Mammary epithelial cell (primary cell): ENCODE measurements at regions not wholly inside any gene's neighbourhood (a gene's known extent, or its start where the extent isn't known, plus 50 kb on each side); places are given as distances from the start of the nearest gene placed in this dataset.

Source experiments
- CTCF ChIP-seq, 2 donors: IDR thresholded peaks in 1 of 2; conservative IDR thresholded peaks in 1 of 2; 2 replicates each; pipeline ENCODE4 v1.5.1; 2011 to 2012; ENCODE audit warnings: inconsistent platforms in 2 of 2, low read length in 2 of 2, mild to moderate bottlenecking in 2 of 2, control low read depth in 1 of 2, low read depth in 1 of 2; ENCODE audit not compliant: insufficient read depth in 1 of 2; ENCODE audit errors: extremely low read depth in 1 of 2
- EZH2 ChIP-seq: IDR thresholded peaks from 2 replicates; pipeline ENCODE4 v1.6.1; 2012; ENCODE audit warnings: low read length, inconsistent platforms, borderline replicate concordance

- TF ChIP-seq CTCF (conservative IDR thresholded peaks at IDR 0.05 in 1 of 2, IDR thresholded peaks at IDR 0.05 in 1 of 2; ENCODE audit: extremely low read depth in 1 of 2, insufficient read depth in 1 of 2, low read depth in 1 of 2, low read length in 2 of 2), result peak; percentile 49 to 58
- no peak for TF ChIP-seq EZH2
Observed at GRCh38 chr21:26769613-26770188, 75.5 kb downstream of the ADAMTS1 start.
